PC-3 (cell line): ENCODE measurements at regions not wholly inside any gene's neighbourhood (a gene's known extent, or its start where the extent isn't known, plus 50 kb on each side); places are given as distances from the start of the nearest gene placed in this dataset.

Experiments used
- ATAC-seq: fragments of 200-7000 bp; cut with Tn5 transposase; 2 replicates; pipeline ENCODE4 v1.9.1; 2020; ENCODE audit warnings: mild to moderate bottlenecking, moderate library complexity
- BruUV-seq: library from RNA; stranded (reverse); fragments of 400-500 nt; replicated peaks from 2 replicates; lab custom pipeline; 2021; lab: Mats Ljungman, UMichigan
- CTCF ChIA-PET: fragments of 300-600 bp; sonication (Branson Sonifier 250); formaldehyde crosslinking; loops from one replicate; lab custom pipeline; 2022; ENCODE audit warnings: antibody characterized with exemption; lab: Charles Lee
- POLR2A ChIA-PET: fragments of 300-600 bp; sonication (Branson Sonifier 250); formaldehyde crosslinking; loops from one replicate; lab custom pipeline; 2022; ENCODE audit warnings: antibody characterized with exemption; ENCODE audit not compliant: unreplicated experiment; lab: Charles Lee
- DNase-seq: peaks from one replicate; pipeline ENCODE4 v3.0.0-alpha.2; 2015
- H2AFZ ChIP-seq: fragments of 300-600 bp; sonication (generic); 2 replicates; pipeline ENCODE4 v1.6.0; 2016; ENCODE audit warnings: antibody characterized with exemption, low read length
- H3F3A ChIP-seq: fragments of 300-600 bp; sonication (generic); one replicate; pipeline ENCODE4 v1.6.0; 2017; ENCODE audit warnings: antibody characterized with exemption, low read length, control low read depth, mild to moderate bottlenecking; ENCODE audit not compliant: unreplicated experiment
- H3K27ac ChIP-seq: fragments of 300-600 bp; sonication (generic); 2 replicates; pipeline ENCODE4 v1.5.1; 2016; ENCODE audit warnings: mild to moderate bottlenecking, low read length
- H3K27me3 ChIP-seq: fragments of 300-600 bp; sonication (generic); 2 replicates; pipeline ENCODE4 v1.6.1; 2016; ENCODE audit warnings: low read length, mixed read lengths
- H3K36me3 ChIP-seq: fragments of 300-600 bp; sonication (generic); 2 replicates; pipeline ENCODE4 v1.6.1; 2016; ENCODE audit warnings: low read depth, mixed run types, low read length, mixed read lengths
- H3K4me1 ChIP-seq: fragments of 300-600 bp; sonication (generic); 2 replicates; pipeline ENCODE4 v1.5.1; 2016; ENCODE audit warnings: low read length; ENCODE audit not compliant: insufficient read depth
- H3K4me2 ChIP-seq: fragments of 300-600 bp; sonication (generic); 2 replicates; pipeline ENCODE4 v1.6.0; 2016; ENCODE audit warnings: low read length
- H3K4me3 ChIP-seq: fragments of 300-600 bp; sonication (generic); 2 replicates; pipeline ENCODE4 v1.5.1; 2016; ENCODE audit warnings: mild to moderate bottlenecking, low read length, mixed read lengths
- H3K79me2 ChIP-seq: fragments of 300-600 bp; sonication (generic); 2 replicates; pipeline ENCODE4 v1.6.1; 2017; ENCODE audit warnings: low read length, mixed read lengths
- H3K9ac ChIP-seq: fragments of 300-600 bp; sonication (generic); 2 replicates; pipeline ENCODE4 v1.6.0; 2016; ENCODE audit warnings: mild to moderate bottlenecking, low read length
- H3K9me2 ChIP-seq: fragments of 300-600 bp; sonication (generic); replicated peaks from 2 replicates; pipeline ENCODE4 v1.6.1; 2016; ENCODE audit warnings: mixed run types, low read length, mixed read lengths
- H3K9me3 ChIP-seq: fragments of 300-600 bp; sonication (generic); 2 replicates; pipeline ENCODE4 v1.6.1; 2016; ENCODE audit warnings: low read length, mixed read lengths
- H4K20me1 ChIP-seq: fragments of 300-600 bp; sonication (generic); 2 replicates; pipeline ENCODE4 v1.6.1; 2016; ENCODE audit warnings: low read length, mixed read lengths
- EZH2 ChIP-seq: fragments of 300-600 bp; sonication (generic); IDR thresholded peaks from one replicate; pipeline ENCODE4 v1.6.1; 2017; ENCODE audit warnings: antibody characterized with exemption, mild to moderate bottlenecking, low read length; ENCODE audit not compliant: unreplicated experiment
- EZH2phosphoT487 ChIP-seq: fragments of 300-600 bp; sonication (generic); IDR thresholded peaks from 2 replicates; pipeline ENCODE4 v1.6.1; 2018; ENCODE audit warnings: mild to moderate bottlenecking, antibody characterized with exemption, low read length, borderline replicate concordance
- intact Hi-C: fragments of 100-400 bp; cut with micrococcal nuclease; formaldehyde crosslinking; loops from 2 replicates; pipeline ENCODE4 v1.9.0; 2023
- TF ChIP-seq, protein P1 (sequence below): fragments of 300-600 bp; sonication (generic); conservative IDR thresholded peaks from 2 replicates; pipeline ENCODE4 v1.5.1; 2017; ENCODE audit warnings: antibody characterized with exemption, low read depth, mild to moderate bottlenecking, low read length

DNA sequence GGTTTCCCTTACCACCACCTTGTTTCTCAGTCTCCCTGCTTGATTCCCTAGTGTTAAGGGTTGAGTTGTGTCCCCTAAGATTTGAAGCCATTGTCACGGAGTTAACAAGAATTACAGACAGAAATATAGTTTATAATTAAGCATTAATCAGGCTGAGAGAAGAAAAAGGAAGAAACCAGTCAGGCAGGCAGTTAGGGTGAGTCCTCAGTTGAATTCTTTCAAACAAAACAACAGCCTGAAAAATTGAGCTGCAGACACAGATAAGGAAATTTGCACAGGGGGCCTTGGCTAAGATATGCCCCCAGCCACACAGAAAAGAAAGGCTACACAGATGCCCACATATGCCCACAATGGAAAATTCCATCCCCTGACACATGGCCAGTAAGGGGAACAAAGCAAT, 111.7 kb upstream of the RAI14 start:
- POLR2A ChIA-PET, result no interaction called here
- Histone ChIP-seq H3K27ac (no peak overlapping the region), H3F3A (no peaks in the 10 kb centered on the region), H3K4me2 (no peak overlapping the region), H3K9me3 (0 out of 2 replicates have a peak, but pooled peaks cover 16% of the 10 kb centered on the region), H3K36me3 (no peaks in the 10 kb centered on the region), H3K4me1 (no peaks in the 10 kb centered on the region), H3K4me3 (no peak overlapping the region), H3K9ac (no peak overlapping the region), H3K79me2 (no peaks in the 10 kb centered on the region), H3K27me3 (no peaks in the 10 kb centered on the region), H3K9me2 (no peaks in the 10 kb centered on the region), H2AFZ (no peak overlapping the region), H4K20me1 (no peaks in the 10 kb centered on the region)
- TF ChIP-seq, protein P1, sequence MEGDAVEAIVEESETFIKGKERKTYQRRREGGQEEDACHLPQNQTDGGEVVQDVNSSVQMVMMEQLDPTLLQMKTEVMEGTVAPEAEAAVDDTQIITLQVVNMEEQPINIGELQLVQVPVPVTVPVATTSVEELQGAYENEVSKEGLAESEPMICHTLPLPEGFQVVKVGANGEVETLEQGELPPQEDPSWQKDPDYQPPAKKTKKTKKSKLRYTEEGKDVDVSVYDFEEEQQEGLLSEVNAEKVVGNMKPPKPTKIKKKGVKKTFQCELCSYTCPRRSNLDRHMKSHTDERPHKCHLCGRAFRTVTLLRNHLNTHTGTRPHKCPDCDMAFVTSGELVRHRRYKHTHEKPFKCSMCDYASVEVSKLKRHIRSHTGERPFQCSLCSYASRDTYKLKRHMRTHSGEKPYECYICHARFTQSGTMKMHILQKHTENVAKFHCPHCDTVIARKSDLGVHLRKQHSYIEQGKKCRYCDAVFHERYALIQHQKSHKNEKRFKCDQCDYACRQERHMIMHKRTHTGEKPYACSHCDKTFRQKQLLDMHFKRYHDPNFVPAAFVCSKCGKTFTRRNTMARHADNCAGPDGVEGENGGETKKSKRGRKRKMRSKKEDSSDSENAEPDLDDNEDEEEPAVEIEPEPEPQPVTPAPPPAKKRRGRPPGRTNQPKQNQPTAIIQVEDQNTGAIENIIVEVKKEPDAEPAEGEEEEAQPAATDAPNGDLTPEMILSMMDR, result no peak
- no peak for TF ChIP-seq EZH2phosphoT487
- TF ChIP-seq EZH2, result no peak
- intact Hi-C loops, result no loop called here
- ATAC-seq, result no peak
- CTCF ChIA-PET, result no interaction called here
- BruUV-seq, result no TSS peak
- no peak for DNase-seq

DNA sequence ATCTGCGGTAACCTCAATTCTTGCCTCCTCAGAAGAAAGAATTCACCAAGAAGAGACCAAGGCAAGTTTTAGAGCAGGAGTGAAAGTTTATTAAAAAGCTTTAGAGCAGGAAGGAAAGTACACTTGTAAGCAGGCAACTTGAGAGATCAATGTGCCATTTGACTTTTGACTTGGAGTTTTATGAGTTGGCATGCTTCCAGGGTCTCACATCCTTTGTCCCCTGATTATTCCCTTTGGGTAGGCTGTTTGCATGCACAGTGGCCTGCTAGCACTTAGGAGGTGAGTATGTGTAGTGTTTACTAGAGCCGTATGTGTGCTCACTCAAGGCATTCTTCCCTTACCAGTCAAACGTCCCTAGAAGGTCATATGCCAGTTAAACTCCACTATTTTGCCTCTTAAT, 111.0 kb upstream of the RAI14 start:
- POLR2A ChIA-PET, result no interaction called here
- Histone ChIP-seq H3K4me1 (no peaks in the 10 kb centered on the region), H3K9me3 (0 out of 2 replicates have a peak, but pooled peaks cover 16% of the 10 kb centered on the region), H3K4me3 (no peak overlapping the region), H3K27me3 (no peaks in the 10 kb centered on the region), H3K79me2 (no peaks in the 10 kb centered on the region), H3F3A (no peaks in the 10 kb centered on the region), H2AFZ (no peak overlapping the region), H3K4me2 (no peak overlapping the region), H3K9me2 (no peaks in the 10 kb centered on the region), H3K27ac (no peak overlapping the region), H3K36me3 (no peaks in the 10 kb centered on the region), H3K9ac (no peak overlapping the region), H4K20me1 (no peaks in the 10 kb centered on the region)
- TF ChIP-seq, protein P1, result no peak
- no peak for TF ChIP-seq EZH2phosphoT487
- CTCF ChIA-PET, result no interaction called here
- no TSS peak for BruUV-seq
- intact Hi-C loops, result no loop called here
- ATAC-seq, result no peak
- DNase-seq, result no peak

DNA sequence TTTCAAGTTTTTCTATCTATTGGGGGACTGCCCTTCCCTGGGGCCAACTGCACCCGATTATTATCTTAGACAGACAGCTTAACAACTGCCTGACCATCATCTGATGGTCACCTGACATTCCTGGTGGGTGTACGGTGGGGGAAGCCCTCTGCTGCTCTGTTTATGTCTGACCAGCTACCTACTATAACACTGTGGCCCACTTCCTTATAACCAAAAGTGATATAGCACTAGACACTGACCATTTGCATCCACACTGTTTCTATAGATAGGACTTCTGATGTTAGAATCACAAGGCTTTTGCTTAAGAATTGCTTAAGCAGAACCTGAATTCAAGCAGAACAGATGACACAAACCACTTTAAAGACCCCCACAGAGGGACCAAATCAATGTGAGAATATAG, 110.5 kb upstream of the RAI14 start:
- intact Hi-C loops, result no loop called here
- BruUV-seq, result no TSS peak
- Histone ChIP-seq H3K4me1 (no peaks in the 10 kb centered on the region), H3K36me3 (no peaks in the 10 kb centered on the region), H3K4me3 (no peak overlapping the region), H3K4me2 (no peak overlapping the region), H3K27ac (no peak overlapping the region), H3F3A (no peaks in the 10 kb centered on the region), H4K20me1 (no peaks in the 10 kb centered on the region), H2AFZ (no peak overlapping the region), H3K9ac (no peak overlapping the region), H3K79me2 (no peaks in the 10 kb centered on the region), H3K9me3 (0 out of 2 replicates have a peak, but pooled peaks cover 16% of the 10 kb centered on the region), H3K27me3 (no peaks in the 10 kb centered on the region), H3K9me2 (no peaks in the 10 kb centered on the region)
- DNase-seq, result no peak
- POLR2A ChIA-PET, result no interaction called here
- CTCF ChIA-PET, result no interaction called here
- TF ChIP-seq, protein P1, result no peak
- TF ChIP-seq EZH2phosphoT487 (no peak), EZH2 (no peak)
- no peak for ATAC-seq
